ENCODE measurements at regions not wholly inside any gene's neighbourhood (a gene's known extent, or its start where the extent isn't known, plus 50 kb on each side); places are given as distances from the start of the nearest gene placed in this dataset.
A peak's percentile ranks its signal among the peaks of the same experiment; 100 is the strongest.
"Not testable (repeated sequence)": the region's sequence is repeated elsewhere in the genome, so short reads cannot be mapped to it uniquely, and the experiment has no call there.

GRCh38 chr13:95403349-95404140, 102.3 kb upstream of the ABCC4 start:
- no peak overlapping the region for H3K4me3 ChIP-seq (ENCODE audit: low read length)
- no peaks in the 10 kb centered on the region for H3K27me3 ChIP-seq (ENCODE audit: insufficient read depth, low read length)
- H2AFZ ChIP-seq (ENCODE audit: low read depth, low read length) = peak overlapping the region; percentile 0
- H3K36me3 ChIP-seq (ENCODE audit: insufficient read depth, low read length) = no peaks in the 10 kb centered on the region
- H3K9me3 ChIP-seq (ENCODE audit: low read length) = no peaks in the 10 kb centered on the region
- no peaks in the 10 kb centered on the region for H3K4me1 ChIP-seq (ENCODE audit: insufficient read depth, low read length)

DNA sequence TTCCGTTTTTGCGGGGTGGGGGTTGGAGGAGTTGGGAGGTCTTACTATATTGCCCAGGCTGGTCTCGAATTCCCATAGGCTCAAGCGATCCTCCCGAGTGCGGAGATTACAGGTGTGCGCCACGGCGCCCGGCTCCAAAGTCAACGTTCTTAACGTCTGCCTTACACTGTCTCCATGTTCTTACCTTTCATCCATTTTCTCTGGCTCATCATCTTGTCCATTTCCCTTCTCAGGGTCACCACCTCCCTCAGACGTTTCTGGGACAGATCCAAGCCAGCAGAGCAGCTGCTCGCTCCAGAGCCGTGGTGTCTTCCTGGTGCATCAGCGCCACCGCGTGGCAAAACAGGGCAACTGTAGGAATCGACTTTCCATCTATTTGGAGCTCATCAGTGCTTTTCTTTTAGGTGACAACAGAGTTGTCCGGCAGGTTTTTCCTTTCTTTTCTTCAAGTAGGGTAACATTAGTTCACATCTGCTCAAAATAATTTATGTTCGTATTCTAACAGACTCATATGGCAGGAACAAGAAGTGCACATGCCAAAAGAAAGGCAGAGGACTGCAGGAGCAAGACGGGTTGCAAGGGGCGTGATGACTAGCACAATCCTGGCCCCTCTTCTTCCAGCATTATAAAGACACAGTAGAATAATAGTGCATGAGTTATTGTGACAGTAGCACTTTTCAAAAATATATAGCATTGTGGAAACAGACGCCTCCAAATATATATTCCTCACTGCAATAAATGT, 103.1 kb upstream of the ABCC4 start:
- Histone ChIP-seq H3K27me3 (ENCODE audit: insufficient read depth, low read length) (no peaks in the 10 kb centered on the region), H3K9me3 (ENCODE audit: low read length) (no peaks in the 10 kb centered on the region), H3K4me1 (ENCODE audit: insufficient read depth, low read length) (no peaks in the 10 kb centered on the region), H2AFZ (ENCODE audit: low read depth, low read length) (no peak overlapping the region), H3K36me3 (ENCODE audit: insufficient read depth, low read length) (no peaks in the 10 kb centered on the region), H3K4me3 (ENCODE audit: low read length) (no peak overlapping the region)

DNA sequence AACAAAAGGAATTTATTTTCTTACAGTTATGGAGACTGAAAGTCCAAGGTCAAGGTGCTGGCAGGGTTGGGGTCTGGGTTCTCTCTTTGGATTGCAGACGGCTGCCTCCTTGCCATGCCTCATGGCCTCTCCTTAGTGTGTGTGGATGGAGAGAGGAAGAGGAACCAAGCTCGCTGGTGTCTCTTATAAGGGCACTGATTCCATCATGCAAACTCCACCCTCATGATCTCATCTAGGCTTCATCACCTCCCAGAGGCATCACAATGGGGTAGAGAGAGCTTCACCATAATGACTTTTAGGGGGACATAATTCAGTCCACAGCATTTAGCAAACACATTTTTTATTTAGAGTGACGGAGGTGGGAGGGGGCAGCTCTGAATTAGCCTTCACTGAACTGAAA, 104.9 kb upstream of the ABCC4 start:
- no peaks in the 10 kb centered on the region for H3K36me3 ChIP-seq (ENCODE audit: insufficient read depth, low read length)
- no peaks in the 10 kb centered on the region for H3K4me1 ChIP-seq (ENCODE audit: insufficient read depth, low read length)
- H3K9me3 ChIP-seq (ENCODE audit: low read length) = no peaks in the 10 kb centered on the region
- no peak overlapping the region for H2AFZ ChIP-seq (ENCODE audit: low read depth, low read length)
- no peak overlapping the region for H3K4me3 ChIP-seq (ENCODE audit: low read length)
- H3K27me3 ChIP-seq (ENCODE audit: insufficient read depth, low read length) = no peaks in the 10 kb centered on the region

GRCh38 chr13:95411428-95412040, 110.3 kb upstream of the ABCC4 start:
- no peaks in the 10 kb centered on the region for H3K36me3 ChIP-seq (ENCODE audit: insufficient read depth, low read length)
- H3K4me3 ChIP-seq (ENCODE audit: low read length) = no peak overlapping the region
- peak overlapping the region; percentile 34 for H2AFZ ChIP-seq (ENCODE audit: low read depth, low read length)
- no peaks in the 10 kb centered on the region for H3K27me3 ChIP-seq (ENCODE audit: insufficient read depth, low read length)
- no peaks in the 10 kb centered on the region for H3K4me1 ChIP-seq (ENCODE audit: insufficient read depth, low read length)
- no peaks in the 10 kb centered on the region for H3K9me3 ChIP-seq (ENCODE audit: low read length)

DNA sequence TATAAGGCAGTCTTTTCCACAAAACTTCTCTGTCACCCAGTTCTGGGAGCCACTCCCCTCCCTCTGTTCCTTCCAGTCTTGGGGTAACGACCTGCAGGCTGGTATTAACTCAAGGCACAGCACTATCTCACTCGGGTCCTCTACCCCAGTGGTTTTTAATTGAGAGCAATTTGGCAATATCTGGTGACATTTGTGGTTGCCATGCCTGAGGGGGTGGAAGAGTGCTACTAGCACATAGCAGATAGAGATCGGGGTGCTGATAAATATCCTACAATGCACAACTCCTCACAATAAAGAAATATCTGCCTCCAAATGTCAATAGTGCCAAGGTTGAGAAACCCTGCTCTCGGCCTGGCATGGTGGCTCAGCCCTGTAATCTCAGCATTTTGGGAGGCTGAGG, 117.7 kb upstream of the ABCC4 start:
- H3K36me3 ChIP-seq (ENCODE audit: insufficient read depth, low read length) = no peaks in the 10 kb centered on the region
- H3K27me3 ChIP-seq (ENCODE audit: insufficient read depth, low read length) = no peaks in the 10 kb centered on the region
- no peak overlapping the region for H3K4me3 ChIP-seq (ENCODE audit: low read length)
- H3K9me3 ChIP-seq (ENCODE audit: low read length) = no peaks in the 10 kb centered on the region
- H2AFZ ChIP-seq (ENCODE audit: low read depth, low read length) = no peak overlapping the region
- H3K4me1 ChIP-seq (ENCODE audit: insufficient read depth, low read length) = no peaks in the 10 kb centered on the region

- Histone ChIP-seq H3K4me1 (ENCODE audit: insufficient read depth, low read length) (no peaks in the 10 kb centered on the region), H3K9me3 (ENCODE audit: low read length) (no peaks in the 10 kb centered on the region), H3K27me3 (ENCODE audit: insufficient read depth, low read length) (no peaks in the 10 kb centered on the region), H3K4me3 (ENCODE audit: low read length) (no peak overlapping the region), H2AFZ (ENCODE audit: low read depth, low read length) (no peak overlapping the region), H3K36me3 (ENCODE audit: insufficient read depth, low read length) (no peaks in the 10 kb centered on the region)
These were observed 119.2 kb upstream of the ABCC4 start for GRCh38 chr13:95420501-95420900.

GRCh38 chr13:95426631-95427030, 125.4 kb upstream of the ABCC4 start:
- H2AFZ ChIP-seq (ENCODE audit: low read depth, low read length) = no peak overlapping the region
- no peaks in the 10 kb centered on the region for H3K9me3 ChIP-seq (ENCODE audit: low read length)
- no peaks in the 10 kb centered on the region for H3K27me3 ChIP-seq (ENCODE audit: insufficient read depth, low read length)
- H3K4me3 ChIP-seq (ENCODE audit: low read length) = no peak overlapping the region
- H3K36me3 ChIP-seq (ENCODE audit: insufficient read depth, low read length) = no peaks in the 10 kb centered on the region
- H3K4me1 ChIP-seq (ENCODE audit: insufficient read depth, low read length) = no peaks in the 10 kb centered on the region

DNA sequence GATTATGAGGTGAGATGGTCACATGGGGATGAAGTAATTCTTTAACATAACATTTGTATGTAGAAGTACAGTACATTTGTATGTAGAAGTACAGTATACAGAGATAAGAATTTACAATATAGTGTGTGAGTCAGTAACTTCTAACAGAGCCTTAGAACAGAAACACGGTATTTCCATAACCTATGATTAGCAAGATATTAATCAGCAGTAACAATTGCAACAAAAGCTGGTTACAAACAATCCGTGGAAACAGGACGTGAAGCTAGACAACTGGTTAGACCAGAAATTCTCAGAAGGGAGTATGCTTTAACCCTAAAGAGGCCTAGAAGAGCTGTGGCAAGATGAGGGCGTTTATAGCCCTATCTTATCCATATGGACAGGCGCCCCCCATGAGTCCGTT, 122.0 kb upstream of the CLDN10 start:
- H3K27me3 ChIP-seq (ENCODE audit: insufficient read depth, low read length); H3K36me3 ChIP-seq (ENCODE audit: insufficient read depth, low read length): not testable (repeated sequence)

DNA sequence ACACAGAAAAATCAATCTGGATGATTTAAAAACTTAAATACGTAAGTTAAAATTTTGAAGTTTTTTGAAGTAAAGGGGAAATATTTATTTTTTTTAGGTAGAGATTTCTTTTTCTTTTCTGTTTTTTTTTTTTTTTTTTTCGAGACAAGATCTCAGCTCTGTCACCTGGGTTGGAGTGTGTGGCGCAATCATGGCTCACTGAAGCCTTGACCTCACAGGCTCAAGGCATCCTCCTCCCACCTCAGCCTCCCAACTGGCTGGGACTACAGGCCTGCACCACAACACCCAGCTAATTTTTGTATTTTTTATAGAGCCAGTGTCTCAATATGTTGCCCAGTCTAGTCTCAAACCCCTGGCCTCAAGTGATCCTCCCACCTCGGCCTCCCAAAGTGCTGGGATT, 120.4 kb upstream of the CLDN10 start:
- Histone ChIP-seq H3K4me1 (ENCODE audit: insufficient read depth, low read length) (no peaks in the 10 kb centered on the region), H3K9me3 (ENCODE audit: low read length) (no peaks in the 10 kb centered on the region), H2AFZ (ENCODE audit: low read depth, low read length) (no peak overlapping the region), H3K36me3 (ENCODE audit: insufficient read depth, low read length) (no peaks in the 10 kb centered on the region), H3K27me3 (ENCODE audit: insufficient read depth, low read length) (no peaks in the 10 kb centered on the region), H3K4me3 (ENCODE audit: low read length) (no peak overlapping the region)

More for the DNA sequence above, 122.0 kb upstream of the CLDN10 start:
- not testable (repeated sequence) for H3K4me3 ChIP-seq (ENCODE audit: low read length); H3K9me3 ChIP-seq (ENCODE audit: low read length); H3K4me1 ChIP-seq (ENCODE audit: insufficient read depth, low read length); H2AFZ ChIP-seq (ENCODE audit: low read depth, low read length)

GRCh38 chr13:95433537-95433936, 119.0 kb upstream of the CLDN10 start:
- no peaks in the 10 kb centered on the region for H3K4me1 ChIP-seq (ENCODE audit: insufficient read depth, low read length)

GRCh38 chr13:95434111-95434510, 118.4 kb upstream of the CLDN10 start:
- Histone ChIP-seq H3K36me3 (ENCODE audit: insufficient read depth, low read length) (no peaks in the 10 kb centered on the region), H2AFZ (ENCODE audit: low read depth, low read length) (no peak overlapping the region), H3K4me1 (ENCODE audit: insufficient read depth, low read length) (no peaks in the 10 kb centered on the region), H3K4me3 (ENCODE audit: low read length) (no peak overlapping the region), H3K9me3 (ENCODE audit: low read length) (no peaks in the 10 kb centered on the region), H3K27me3 (ENCODE audit: insufficient read depth, low read length) (no peaks in the 10 kb centered on the region)

More at GRCh38 chr13:95433537-95433936, 119.0 kb upstream of the CLDN10 start:
- Histone ChIP-seq H2AFZ (ENCODE audit: low read depth, low read length) (no peak overlapping the region), H3K4me3 (ENCODE audit: low read length) (no peak overlapping the region), H3K9me3 (ENCODE audit: low read length) (no peaks in the 10 kb centered on the region), H3K27me3 (ENCODE audit: insufficient read depth, low read length) (no peaks in the 10 kb centered on the region), H3K36me3 (ENCODE audit: insufficient read depth, low read length) (no peaks in the 10 kb centered on the region)

DNA sequence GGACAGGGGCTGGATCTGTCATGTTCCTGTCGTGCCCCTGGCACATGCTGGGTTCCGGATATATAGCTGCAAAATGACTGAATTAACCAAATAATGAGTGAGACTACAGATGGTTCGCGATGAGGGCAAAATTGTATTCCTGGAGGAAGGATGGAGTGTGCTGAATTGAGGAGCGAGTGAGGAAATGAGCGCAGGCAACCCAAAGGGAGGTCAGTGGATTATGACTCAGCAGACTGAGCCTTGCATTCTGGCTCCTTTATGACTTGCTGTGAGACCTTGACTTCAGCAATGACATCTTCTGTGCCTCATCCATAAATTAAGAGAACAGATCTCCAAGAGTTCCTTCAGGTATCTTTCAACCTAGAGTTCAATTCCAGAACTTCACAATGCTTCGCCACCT, 115.0 kb upstream of the CLDN10 start:
- no peaks in the 10 kb centered on the region for H3K27me3 ChIP-seq (ENCODE audit: insufficient read depth, low read length)
- H3K9me3 ChIP-seq (ENCODE audit: low read length) = no peaks in the 10 kb centered on the region
- no peak overlapping the region for H2AFZ ChIP-seq (ENCODE audit: low read depth, low read length)
- H3K4me1 ChIP-seq (ENCODE audit: insufficient read depth, low read length) = no peaks in the 10 kb centered on the region
- H3K36me3 ChIP-seq (ENCODE audit: insufficient read depth, low read length) = no peaks in the 10 kb centered on the region
- no peak overlapping the region for H3K4me3 ChIP-seq (ENCODE audit: low read length)

- Histone ChIP-seq H3K9me3 (ENCODE audit: low read length) (no peaks in the 10 kb centered on the region), H3K4me3 (ENCODE audit: low read length) (no peak overlapping the region), H2AFZ (ENCODE audit: low read depth, low read length) (no peak overlapping the region), H3K4me1 (ENCODE audit: insufficient read depth, low read length) (no peaks in the 10 kb centered on the region), H3K27me3 (ENCODE audit: insufficient read depth, low read length) (no peaks in the 10 kb centered on the region), H3K36me3 (ENCODE audit: insufficient read depth, low read length) (no peaks in the 10 kb centered on the region)
These were observed 114.2 kb upstream of the CLDN10 start for GRCh38 chr13:95438297-95438696.
